Stimulated activated CD4-positive, alpha-beta T cell treated with anti-CD3 and anti-CD28 coated beads, Interleukin-1b, Interleukin-23, amount 100 ng/mL, for 24 hours (primary cell): ENCODE measurements at regions not wholly inside any gene's neighbourhood (a gene's known extent, or its start where the extent isn't known, plus 50 kb on each side); places are given as distances from the start of the nearest gene placed in this dataset.

Experiments
- DNase-seq, 4 experiments: peaks; one replicate each; pipeline ENCODE4 v3.0.0-alpha.2; 2020; ENCODE audit warnings: low read depth in 4 of 4, low spot score in 1 of 4

DNA sequence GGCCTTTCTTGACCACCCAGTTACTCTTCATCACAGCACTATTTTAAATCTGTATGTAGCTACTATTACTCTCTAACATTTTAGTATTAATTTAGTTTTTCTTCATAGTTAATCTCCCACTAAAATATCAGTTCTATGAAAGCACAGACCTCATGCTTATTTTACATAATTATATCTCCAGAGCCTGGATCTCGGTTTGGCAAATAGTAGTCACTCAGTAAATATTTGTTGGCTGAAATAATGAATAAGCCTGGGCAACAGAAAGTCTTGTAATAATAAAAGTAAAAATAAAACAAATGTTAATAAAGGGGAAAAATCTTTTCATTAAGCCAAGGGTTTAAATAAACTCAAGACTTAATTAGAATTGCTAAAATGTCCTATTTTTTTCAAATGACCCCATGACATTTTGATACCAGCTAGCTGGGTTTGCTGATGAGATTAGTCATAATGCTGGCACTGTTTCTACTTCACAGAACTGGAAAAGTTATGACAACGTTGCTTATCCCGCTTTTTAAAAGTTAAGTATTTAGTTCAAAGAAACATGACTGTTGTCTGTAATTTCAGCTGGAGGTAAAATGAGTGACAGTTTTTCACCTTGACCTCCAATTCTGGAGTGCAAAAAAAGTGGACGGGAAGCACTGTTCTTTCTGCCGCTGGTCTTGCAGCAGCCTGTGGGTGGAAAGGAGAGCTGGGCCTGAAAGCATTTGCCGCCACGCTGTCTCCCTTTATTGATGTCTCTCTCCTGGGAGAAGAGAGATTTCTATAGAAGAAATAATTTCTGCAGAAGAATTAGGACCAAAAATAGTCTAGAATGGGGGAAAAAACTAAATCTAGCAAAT, 85.2 kb upstream of the SPATA13 start:
- no peak for DNase-seq

DNA sequence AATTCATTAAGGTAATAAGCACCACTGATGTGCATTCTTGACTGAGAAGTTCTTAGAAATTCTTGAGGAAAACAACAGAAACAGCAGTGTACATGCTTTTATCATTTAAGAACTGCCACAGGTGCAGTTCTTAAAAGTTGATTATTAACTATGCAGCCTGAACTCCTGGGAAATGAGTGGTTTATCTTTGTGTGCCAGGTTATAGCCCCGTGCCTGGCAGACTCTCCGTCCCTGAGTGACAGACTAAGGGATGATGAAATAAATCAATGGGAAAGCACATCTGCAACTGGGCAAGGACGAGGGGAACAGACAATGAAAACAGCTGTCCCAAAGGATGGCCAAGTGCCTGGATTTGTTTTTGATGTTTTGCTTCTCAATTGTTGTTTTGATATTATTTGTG, 84.4 kb upstream of the SPATA13 start:
- no peak for DNase-seq

- no peak for DNase-seq
Observed at GRCh38 chr13:24076636-24077035, 83.9 kb upstream of the SPATA13 start.

DNA sequence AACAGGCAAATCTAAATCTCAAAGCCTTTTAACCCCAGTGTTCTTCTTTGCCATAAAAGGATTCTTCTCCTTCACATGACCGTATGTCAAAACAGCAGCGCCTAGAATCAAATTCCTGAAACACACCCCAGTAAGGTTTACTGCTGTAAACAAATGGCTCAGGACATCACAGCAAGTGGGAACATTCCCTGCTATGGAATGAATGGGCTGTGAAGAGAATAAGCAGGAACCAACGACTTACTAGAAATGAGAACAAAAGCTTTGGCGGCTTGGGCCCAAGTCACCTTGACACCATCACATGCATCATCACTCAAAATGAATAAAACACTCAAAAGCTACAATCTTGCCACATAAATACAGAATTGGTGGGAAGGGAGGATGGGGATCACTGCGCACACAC, 80.4 kb upstream of the SPATA13 start:
- no peak for DNase-seq

DNA sequence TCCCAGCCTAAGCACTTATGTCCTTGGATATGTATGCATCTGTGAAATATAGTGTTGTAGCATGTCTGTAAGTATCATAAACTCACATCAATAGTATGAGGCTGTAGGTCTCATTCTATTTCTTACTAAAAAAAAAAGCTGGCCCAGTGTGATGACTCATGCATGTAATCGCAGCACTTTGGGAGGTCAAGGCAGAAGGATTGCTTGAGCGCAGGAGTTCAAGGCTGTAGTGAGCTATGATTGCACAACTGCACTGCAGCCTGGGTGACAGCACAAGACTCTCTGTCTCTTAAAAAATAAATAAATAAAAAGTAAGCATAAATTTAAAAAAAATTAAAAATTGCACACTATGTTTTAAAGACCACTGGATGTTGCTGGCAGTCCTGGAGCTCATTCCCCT, 79.1 kb upstream of the SPATA13 start:
- no peak for DNase-seq

DNA sequence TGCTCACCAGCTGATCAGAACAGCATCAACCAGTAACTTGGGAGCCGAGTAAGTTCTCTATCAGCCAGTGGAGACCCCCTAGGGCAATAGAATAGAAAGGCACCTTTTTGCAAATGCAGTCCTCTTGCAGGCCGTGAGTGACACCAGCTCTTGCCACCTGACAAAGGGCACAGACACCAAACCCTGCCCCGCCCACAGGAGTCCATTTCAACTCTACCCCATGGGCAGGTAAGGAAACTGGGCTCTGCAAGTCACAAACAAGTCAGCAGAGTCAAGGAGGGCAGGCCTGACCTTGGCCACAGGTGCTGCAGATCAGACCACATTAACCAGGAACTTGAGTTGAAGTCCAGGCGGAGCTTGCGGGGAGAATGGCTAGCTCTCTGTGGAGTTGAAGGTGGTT, 77.4 kb upstream of the SPATA13 start:
- no peak for DNase-seq

- DNase-seq: no peak
Observed at GRCh38 chr13:24083722-24084421, 76.6 kb upstream of the SPATA13 start.

GRCh38 chr13:24085662-24086061, 74.9 kb upstream of the SPATA13 start:
- no peak for DNase-seq

GRCh38 chr13:24086642-24087041, 73.9 kb upstream of the SPATA13 start:
- no peak for DNase-seq

GRCh38 chr13:24087605-24088225, 72.8 kb upstream of the SPATA13 start:
- no peak for DNase-seq

DNA sequence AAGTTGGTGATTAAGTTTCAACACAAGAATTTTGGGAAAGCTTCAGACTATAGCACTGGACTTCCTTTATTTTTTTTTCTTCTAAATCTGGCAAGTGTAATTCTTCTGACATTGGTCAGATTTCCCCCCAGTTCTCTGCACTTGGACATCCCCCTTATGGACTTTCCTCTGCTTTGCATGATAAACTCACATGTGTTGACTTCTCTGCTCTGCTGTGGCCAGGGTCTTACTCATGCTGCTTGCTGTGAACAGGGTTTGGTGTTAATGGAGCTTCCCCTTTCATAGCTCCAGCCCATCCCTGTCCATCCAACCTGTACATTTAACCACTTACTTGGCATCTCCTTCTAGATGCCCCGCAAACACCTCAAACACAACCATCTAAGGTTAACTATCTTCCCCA, 70.5 kb upstream of the SPATA13 start:
- DNase-seq: no peak

DNA sequence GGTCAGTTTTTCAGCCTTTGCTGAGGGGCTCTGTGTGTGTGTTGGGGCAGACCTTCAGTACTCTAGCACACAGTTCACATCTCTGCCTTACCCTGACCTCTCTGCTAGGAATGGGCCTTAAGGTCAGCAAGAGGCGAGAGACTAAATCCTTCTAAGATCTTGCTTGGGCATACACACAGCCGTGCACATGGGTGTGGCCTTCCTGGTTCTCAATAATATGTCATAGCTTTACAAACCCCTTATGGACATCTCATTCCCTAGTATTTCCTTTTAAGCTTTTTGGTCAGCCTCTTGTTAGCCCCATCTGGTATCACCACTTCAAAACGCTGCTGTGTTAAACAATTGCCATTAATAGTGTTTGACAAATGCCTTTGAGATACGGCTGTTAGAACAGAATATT, 69.4 kb upstream of the SPATA13 start:
- no peak for DNase-seq

GRCh38 chr13:24092108-24092507, 68.4 kb upstream of the SPATA13 start:
- DNase-seq: no peak

GRCh38 chr13:24093047-24093446, 67.5 kb upstream of the SPATA13 start:
- DNase-seq: no peak

GRCh38 chr13:24096659-24097058, 63.9 kb upstream of the SPATA13 start:
- DNase-seq: no peak

DNA sequence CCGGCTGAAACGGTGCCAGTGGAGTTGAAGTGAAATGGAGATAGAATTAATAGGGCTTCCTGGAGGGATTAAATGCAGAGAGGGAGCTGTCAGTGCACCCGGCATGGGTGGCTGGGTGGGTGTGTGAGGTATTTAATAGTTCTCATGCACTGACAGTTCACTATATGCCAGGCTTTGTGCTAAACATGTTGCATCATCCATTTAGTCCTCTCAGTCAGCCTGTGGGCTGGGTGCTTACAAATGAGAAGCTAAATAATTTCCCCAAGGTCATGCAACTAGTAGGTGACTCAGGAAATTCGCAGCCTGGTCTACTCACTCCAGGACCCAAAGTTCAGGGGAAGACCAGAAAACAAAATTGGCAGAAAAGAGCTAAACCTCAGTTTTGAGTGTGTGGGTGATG, 63.5 kb upstream of the SPATA13 start:
- DNase-seq: peak; percentile 7 to 31 (median 10)

- DNase-seq: peak in 2 of 4 experiments; percentile 7 to 16
Observed at GRCh38 chr13:24097667-24098066, 62.9 kb upstream of the SPATA13 start.

- DNase-seq: no peak
Observed at GRCh38 chr13:24099490-24099889, 61.0 kb upstream of the SPATA13 start.

- DNase-seq: no peak
Observed at GRCh38 chr13:24100188-24100587, 60.3 kb upstream of the SPATA13 start.

GRCh38 chr13:24103782-24104372, 56.6 kb upstream of the SPATA13 start:
- DNase-seq: no peak

DNA sequence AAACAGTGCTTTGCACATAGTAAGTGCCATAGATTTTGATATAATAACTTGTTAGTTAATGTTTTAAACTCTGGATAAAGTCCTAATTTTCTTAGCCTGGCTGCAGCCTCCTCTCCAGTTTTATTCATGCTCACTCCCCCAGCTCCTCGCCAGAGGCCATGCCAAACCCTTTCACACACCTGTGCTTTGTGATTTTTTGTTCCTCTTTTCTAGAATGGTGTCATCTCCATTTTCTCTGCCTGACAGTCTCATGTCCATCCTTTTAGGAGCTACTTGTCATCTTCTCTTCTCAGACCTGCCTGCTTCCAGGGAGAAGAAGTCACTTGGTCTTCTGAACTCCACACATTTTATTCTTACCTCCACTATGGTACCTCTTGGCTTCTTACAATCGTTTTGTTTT, 55.8 kb upstream of the SPATA13 start:
- DNase-seq: no peak

GRCh38 chr13:24106429-24106828, 54.1 kb upstream of the SPATA13 start:
- no peak for DNase-seq
